Peyer's patch (tissue), 4 donors: ENCODE measurements at regions not wholly inside any gene's neighbourhood (a gene's known extent, or its start where the extent isn't known, plus 50 kb on each side); places are given as distances from the start of the nearest gene placed in this dataset.
"Not testable (repeated sequence)": the region's sequence is repeated elsewhere in the genome, so short reads cannot be mapped to it uniquely, and the experiment has no call there.

Source experiments
- DNase-seq, 3 donors: peaks; one replicate each; pipeline ENCODE4 v3.0.0-alpha.2; 2017 to 2019
- H3K27ac ChIP-seq, 4 donors: fragments of 200-600 bp; sonication (generic); one replicate each; pipeline ENCODE4 v1.5.1; 2016 to 2019
- H3K27me3 ChIP-seq, 2 donors: fragments of 200-600 bp; sonication (generic); one replicate each; pipeline ENCODE4 v1.5.1; 2019
- H3K36me3 ChIP-seq, 3 donors: fragments of 200-600 bp; sonication (generic); one replicate each; pipeline ENCODE4 v1.5.1; 2016 to 2019
- H3K4me1 ChIP-seq, 4 donors: fragments of 200-600 bp; sonication (generic); one replicate each; pipeline ENCODE4 v1.5.1; 2016 to 2019
- H3K4me3 ChIP-seq, 4 donors: fragments of 200-600 bp; sonication (generic); 1 replicate in 3 of 4; 2 replicates in 1 of 4; pipeline ENCODE4 v1.5.1; 2016 to 2019; ENCODE audit warnings: mild to moderate bottlenecking in 1 of 4
- H3K9me3 ChIP-seq, 4 donors: fragments of 200-600 bp; sonication (generic); one replicate each; pipeline ENCODE4 v1.5.1; 2016 to 2019; ENCODE audit warnings: mild to moderate bottlenecking in 1 of 4
- CTCF ChIP-seq, 6 experiments: fragments of 450-650 bp in 4 of 6; fragments of 200-600 bp in 2 of 6; sonication (generic) in 1 of 6; IDR thresholded peaks; one replicate each; pipeline ENCODE4 v1.5.1; 2017 to 2019; ENCODE audit warnings: antibody characterized with exemption in 6 of 6, mild to moderate bottlenecking in 3 of 6, moderate library complexity in 1 of 6
- POLR2A ChIP-seq, 2 donors: fragments of 450-650 bp; IDR thresholded peaks; one replicate each; pipeline ENCODE4 v1.5.1; 2017; ENCODE audit warnings: antibody characterized with exemption in 2 of 2, mild to moderate bottlenecking in 2 of 2, moderate library complexity in 2 of 2

- no peaks in the 10 kb centered on the region for H3K27me3 ChIP-seq
- no peak for DNase-seq
- H3K4me1 ChIP-seq = no peaks in the 10 kb centered on the region
- H3K36me3 ChIP-seq = no peaks in the 10 kb centered on the region
- no peak for TF ChIP-seq CTCF (IDR thresholded peaks at IDR 0.05)
- TF ChIP-seq POLR2A (IDR thresholded peaks at IDR 0.05) = no peak
- H3K4me3 ChIP-seq = no peak overlapping the region
- H3K9me3 ChIP-seq = no peaks in the 10 kb centered on the region
- no peak overlapping the region for H3K27ac ChIP-seq
Measured at GRCh38 chr5:57368010-57368409, 114.6 kb downstream of the ACTBL2 start.

DNA sequence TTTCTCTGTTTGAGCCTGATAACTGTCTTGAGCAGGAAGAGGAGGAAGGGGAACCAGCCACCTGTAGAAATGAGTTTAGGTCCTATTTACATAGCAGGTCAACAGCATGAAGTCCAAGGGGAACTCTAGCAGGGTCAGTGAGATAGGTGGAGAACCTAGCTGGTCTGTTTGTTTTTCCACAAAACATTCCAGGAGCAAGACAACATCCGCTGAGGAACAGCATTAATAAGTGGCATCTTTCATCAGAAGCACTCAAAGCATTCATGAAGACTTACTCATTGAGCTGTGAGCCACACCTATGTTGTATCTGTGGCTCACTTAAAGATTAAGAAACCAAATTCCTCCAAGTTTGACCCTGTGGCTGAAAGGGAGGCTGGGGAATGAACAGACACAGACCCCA lies 115.9 kb downstream of the ACTBL2 start:
- TF ChIP-seq POLR2A (IDR thresholded peaks at IDR 0.05) (no peak), CTCF (IDR thresholded peaks at IDR 0.05) (no peak)
- no peaks in the 10 kb centered on the region for H3K36me3 ChIP-seq
- H3K27me3 ChIP-seq = no peaks in the 10 kb centered on the region
- no peaks in the 10 kb centered on the region for H3K4me1 ChIP-seq
- H3K27ac ChIP-seq = no peak overlapping the region
- no peaks in the 10 kb centered on the region for H3K9me3 ChIP-seq
- DNase-seq = no peak
- H3K4me3 ChIP-seq = no peak overlapping the region

GRCh38 chr5:57362951-57363350 lies 119.7 kb downstream of the ACTBL2 start:
- H3K9me3 ChIP-seq = no peaks in the 10 kb centered on the region
- no peak overlapping the region for H3K4me3 ChIP-seq
- no peaks in the 10 kb centered on the region for H3K4me1 ChIP-seq
- no peaks in the 10 kb centered on the region for H3K27me3 ChIP-seq
- H3K27ac ChIP-seq = no peak overlapping the region
- TF ChIP-seq CTCF (IDR thresholded peaks at IDR 0.05) = no peak
- no peak for TF ChIP-seq POLR2A (IDR thresholded peaks at IDR 0.05)
- no peaks in the 10 kb centered on the region for H3K36me3 ChIP-seq
- DNase-seq = no peak

GRCh38 chr5:57360871-57361270 lies 121.7 kb downstream of the ACTBL2 start:
- Histone ChIP-seq H3K27me3 (no peaks in the 10 kb centered on the region), H3K36me3 (no peaks in the 10 kb centered on the region), H3K4me3 (no peak overlapping the region), H3K9me3 (no peaks in the 10 kb centered on the region), H3K4me1 (no peaks in the 10 kb centered on the region), H3K27ac (no peak overlapping the region)
- no peak for TF ChIP-seq CTCF (IDR thresholded peaks at IDR 0.05)
- no peak for TF ChIP-seq POLR2A (IDR thresholded peaks at IDR 0.05)
- no peak for DNase-seq

DNA sequence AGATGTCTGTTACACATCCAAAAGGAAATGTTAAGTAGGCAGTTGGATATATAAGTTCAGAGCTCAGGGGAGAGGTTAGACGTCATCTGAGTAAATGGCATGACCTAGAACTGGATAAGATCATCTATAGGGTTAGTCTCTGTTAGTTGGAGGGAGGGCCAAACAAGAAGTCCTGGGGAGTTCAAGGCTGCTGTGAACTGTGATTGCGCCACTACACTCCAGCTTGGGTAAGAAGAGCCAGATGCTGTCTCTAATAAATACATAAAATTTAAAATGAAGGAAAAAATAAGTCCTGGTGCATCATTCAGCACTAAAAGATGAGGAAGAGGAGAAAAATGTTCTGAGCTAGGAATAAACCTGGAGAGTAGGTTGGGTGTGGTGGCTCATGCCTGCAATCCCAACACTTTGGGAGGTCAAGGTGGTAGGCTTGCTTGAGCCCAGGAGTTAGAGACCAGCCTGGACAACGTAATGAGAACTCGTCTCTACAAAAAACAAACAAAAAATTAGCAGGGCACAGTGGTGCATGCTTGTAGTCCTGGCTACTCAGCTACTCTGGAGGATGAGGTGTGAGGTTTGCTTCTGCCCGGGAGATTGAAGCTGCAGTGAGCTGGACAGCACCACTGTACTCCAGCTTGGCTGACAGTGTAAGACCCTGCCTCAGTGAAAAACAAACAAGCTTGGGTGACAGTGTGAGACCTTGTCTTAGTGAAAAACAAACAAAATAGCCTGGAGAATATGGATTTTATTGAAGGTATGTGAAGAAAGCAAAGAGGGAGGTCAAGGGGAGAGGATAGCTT lies 123.6 kb downstream of the ACTBL2 start:
- H3K36me3 ChIP-seq = no peaks in the 10 kb centered on the region
- H3K27ac ChIP-seq = no peak overlapping the region
- no peaks in the 10 kb centered on the region for H3K27me3 ChIP-seq
- no peaks in the 10 kb centered on the region for H3K4me1 ChIP-seq
- no peak for TF ChIP-seq POLR2A (IDR thresholded peaks at IDR 0.05)
- TF ChIP-seq CTCF (IDR thresholded peaks at IDR 0.05) = no peak
- DNase-seq = no peak
- H3K4me3 ChIP-seq = no peak overlapping the region
- no peaks in the 10 kb centered on the region for H3K9me3 ChIP-seq

GRCh38 chr5:57356850-57357249 lies 125.8 kb downstream of the ACTBL2 start:
- DNase-seq, H3K27ac ChIP-seq, H3K4me3 ChIP-seq, H3K27me3 ChIP-seq, H3K4me1 ChIP-seq, H3K9me3 ChIP-seq, H3K36me3 ChIP-seq: not testable (repeated sequence)
